Liver (tissue), 3 donors: ENCODE measurements at regions not wholly inside any gene's neighbourhood (a gene's known extent, or its start where the extent isn't known, plus 50 kb on each side); places are given as distances from the start of the nearest gene placed in this dataset.

ENCODE experiments used
- ATF3 ChIP-seq: IDR thresholded peaks from 2 replicates; pipeline ENCODE4 v1.6.1; 2016; ENCODE audit warnings: antibody characterized with exemption
- CTCF ChIP-seq: fragments of 150-350 bp; IDR thresholded peaks from 2 replicates; pipeline ENCODE4 v1.5.1; 2017; ENCODE audit warnings: improper control_type of control experiment, low read depth, low read length; ENCODE audit not compliant: missing input control
- MAX ChIP-seq: IDR thresholded peaks from 2 replicates; pipeline ENCODE4 v1.6.1; 2016; ENCODE audit warnings: antibody characterized with exemption
- RAD21 ChIP-seq, 2 donors: IDR thresholded peaks; 2 replicates each; pipeline ENCODE4 v1.6.1; 2016; ENCODE audit warnings: antibody characterized with exemption in 2 of 2, mild to moderate bottlenecking in 2 of 2
- TAF1 ChIP-seq: conservative IDR thresholded peaks from 2 replicates; pipeline ENCODE4 v1.6.1; 2016; ENCODE audit warnings: antibody characterized with exemption, mild to moderate bottlenecking
- YY1 ChIP-seq: IDR thresholded peaks from 2 replicates; pipeline ENCODE4 v1.6.1; 2016; ENCODE audit warnings: antibody characterized with exemption, mild to moderate bottlenecking
- donor health status: healthy.
- donor health status: healthy.

- TF ChIP-seq CTCF (no peak), RAD21 (IDR thresholded peaks at IDR 0.05) (no peak), MAX (no peak), YY1 (no peak), TAF1 (no peak), ATF3 (no peak)
Measured at GRCh38 chr1:115181231-115181630, 91.9 kb upstream of the TSPAN2 start.
